HCEC 1CT (cell line): ENCODE measurements at regions not wholly inside any gene's neighbourhood (a gene's known extent, or its start where the extent isn't known, plus 50 kb on each side); places are given as distances from the start of the nearest gene placed in this dataset.

Source experiments
- DNase-seq: peaks from one replicate; pipeline ENCODE4 v3.0.0-alpha.2; 2017

DNA sequence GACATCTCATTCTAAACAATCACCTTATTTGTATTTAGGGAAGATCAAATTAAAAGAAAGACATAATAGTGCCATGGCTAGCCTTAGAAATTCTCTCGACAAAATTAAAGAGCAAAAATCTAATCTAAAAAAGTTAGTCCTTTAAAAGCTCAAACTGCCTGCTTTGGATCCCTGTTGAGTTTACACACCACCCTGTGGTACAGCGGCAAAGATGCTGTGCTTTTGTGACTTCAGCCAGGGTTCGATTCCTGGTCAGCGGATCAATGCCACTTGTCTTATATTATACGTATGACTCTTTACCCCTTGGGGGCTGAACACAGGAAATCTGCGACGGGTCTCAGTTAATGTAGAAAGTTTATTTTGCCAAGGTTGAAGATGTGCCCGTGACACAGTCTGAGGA lies 51.3 kb upstream of the VOPP1 start:
- DNase-seq = no peak

DNA sequence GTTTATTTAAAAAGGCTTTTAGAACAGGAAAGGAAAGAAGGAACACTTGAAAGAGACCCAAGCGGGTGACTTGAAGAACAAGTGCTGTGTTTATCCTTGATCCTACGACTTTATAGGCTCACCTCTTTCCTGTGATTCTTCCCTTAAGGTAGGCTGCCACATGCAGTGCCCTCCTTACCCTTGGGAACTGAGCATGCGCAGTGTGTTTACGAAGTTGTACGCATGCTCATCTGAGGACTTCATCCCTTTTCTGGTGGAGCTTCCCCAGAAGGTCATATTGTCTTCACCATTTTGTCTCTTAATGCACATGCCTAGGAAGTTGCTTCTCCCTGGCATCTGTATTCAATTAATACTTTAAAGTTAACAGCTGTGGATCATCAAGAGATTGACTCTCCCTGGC lies 49.9 kb upstream of the VOPP1 start:
- no peak for DNase-seq
